GM19043 (cell line): ENCODE measurements at regions not wholly inside any gene's neighbourhood (a gene's known extent, or its start where the extent isn't known, plus 50 kb on each side); places are given as distances from the start of the nearest gene placed in this dataset.
"Not testable (repeated sequence)": the region's sequence is repeated elsewhere in the genome, so short reads cannot be mapped to it uniquely, and the experiment has no call there.

ENCODE experiments used
- ATAC-seq: cut with Tn5 transposase; IDR thresholded peaks from one replicate; pipeline ENCODE4 v1.9.1; 2021; ENCODE audit warnings: low read depth; ENCODE audit not compliant: unreplicated experiment

DNA sequence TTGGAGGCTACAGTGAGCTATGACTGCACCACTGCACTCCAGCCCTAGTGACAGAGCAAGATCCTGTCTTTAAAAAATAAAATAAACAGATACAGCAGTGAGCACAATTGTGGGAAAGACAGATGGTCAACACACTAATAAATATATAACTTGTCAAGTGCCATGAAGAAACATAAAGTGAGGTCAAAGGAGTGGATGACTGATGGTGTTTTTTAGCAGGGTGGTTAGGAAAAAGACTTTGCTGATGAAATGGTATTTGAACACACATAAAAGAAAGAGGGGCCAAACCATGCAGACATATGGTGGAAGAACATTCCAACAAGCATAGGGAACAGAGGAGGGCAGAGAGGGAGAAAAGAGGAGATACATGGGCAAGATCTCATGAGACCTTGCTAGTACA lies 392.7 kb upstream of the AUTS2 start:
- no peak for ATAC-seq

GRCh38 chr7:69208276-69208675 lies 390.0 kb upstream of the AUTS2 start:
- no peak for ATAC-seq

DNA sequence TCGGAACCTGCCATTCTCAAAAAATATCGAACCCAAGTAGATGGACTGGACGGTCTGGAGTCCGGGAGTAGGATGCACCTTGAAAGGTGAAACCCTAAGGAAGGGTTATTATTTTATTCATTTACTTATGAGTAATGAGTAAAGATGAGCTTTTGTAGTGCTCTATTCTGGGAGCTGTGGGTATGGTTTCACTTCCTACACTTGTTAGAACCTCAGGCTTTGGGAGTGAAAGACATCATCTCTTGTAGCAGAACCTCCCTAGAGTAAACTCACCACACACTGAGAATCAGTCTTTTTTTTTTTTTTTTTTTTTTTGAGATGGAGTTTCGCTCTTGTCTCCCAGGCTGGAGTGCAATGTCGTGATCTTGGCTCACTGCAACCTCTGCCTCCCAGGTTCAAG lies 389.4 kb upstream of the AUTS2 start:
- ATAC-seq, result no peak

DNA sequence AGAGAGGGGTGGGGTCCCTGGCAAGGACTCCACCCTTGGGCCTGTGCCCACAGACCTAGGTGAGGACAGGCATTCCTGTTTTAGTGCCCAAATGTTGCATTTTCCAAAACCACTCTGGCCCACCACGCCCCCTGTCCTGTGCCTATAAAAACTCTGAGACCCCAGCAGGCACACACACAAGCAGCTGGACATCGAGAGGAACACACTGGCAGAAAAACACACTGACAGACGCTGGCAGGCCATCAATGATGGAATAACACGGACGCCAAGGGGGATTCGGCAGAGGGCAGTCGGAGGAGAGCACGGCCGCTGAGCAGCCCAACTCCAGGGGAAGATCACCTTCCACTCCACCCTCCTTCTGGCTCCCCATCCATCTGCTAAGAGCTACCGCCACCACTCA lies 386.9 kb upstream of the AUTS2 start:
- no peak for ATAC-seq

- ATAC-seq, result no peak
These were observed 386.5 kb upstream of the AUTS2 start for GRCh38 chr7:69211739-69212138.

DNA sequence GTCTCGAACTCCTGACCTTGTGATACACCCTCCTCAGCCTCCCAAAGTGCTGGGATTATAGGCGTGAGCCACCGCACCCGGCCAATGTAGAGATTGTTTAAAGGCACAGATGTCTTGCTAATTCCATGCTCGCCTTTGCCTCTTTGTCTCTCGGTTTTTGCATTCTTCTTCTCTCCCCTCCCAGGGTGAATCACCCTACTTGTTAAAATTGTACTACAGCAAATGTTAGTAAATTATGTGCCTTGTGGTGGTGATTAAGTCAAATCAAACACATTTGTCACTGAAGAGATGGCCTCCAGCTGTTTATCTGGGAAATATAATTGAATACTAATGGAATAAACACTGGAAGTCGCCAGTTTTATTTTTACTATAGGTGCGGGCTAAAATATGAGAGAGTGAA lies 384.4 kb upstream of the AUTS2 start:
- no peak for ATAC-seq

DNA sequence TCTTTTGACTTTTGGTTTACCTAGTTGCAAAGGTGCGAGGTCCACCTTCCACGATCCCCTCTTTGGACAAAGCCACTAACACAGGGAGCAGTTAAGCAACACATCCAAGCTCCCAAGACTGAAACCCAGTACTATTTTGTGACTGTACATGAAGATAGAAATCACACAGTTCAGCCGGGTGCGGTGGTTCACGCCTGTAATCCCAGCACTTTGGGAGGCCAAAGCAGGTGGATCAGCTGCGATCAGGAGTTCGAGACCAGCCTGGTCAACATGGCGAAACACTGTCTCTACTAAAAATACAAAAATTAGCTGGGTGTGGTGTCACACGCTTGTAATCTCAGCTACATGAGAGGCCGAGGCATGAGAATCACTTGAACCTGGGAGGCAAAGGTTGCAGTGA lies 382.8 kb upstream of the AUTS2 start:
- ATAC-seq, result not testable (repeated sequence)

- ATAC-seq, result no peak
These were observed 380.5 kb upstream of the AUTS2 start for GRCh38 chr7:69217516-69218350.

DNA sequence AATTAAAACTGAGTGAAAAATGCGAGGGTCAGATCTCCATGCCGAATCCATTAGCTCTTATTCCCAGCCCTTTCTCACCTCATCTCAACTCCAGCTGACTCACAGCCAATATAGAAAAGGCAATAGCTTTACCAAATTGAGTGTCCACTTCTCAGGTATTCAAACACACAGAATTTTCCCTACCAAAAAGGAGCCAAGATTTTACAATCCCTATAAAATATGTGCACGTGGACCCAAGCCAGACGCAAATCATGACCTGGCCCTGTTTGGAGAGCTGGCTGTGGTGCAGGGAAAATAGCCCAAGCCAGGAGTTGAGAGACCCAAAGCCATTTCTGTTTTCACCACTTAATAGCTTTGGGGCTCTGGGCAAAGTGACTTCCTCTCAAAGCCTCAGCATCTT lies 379.7 kb upstream of the AUTS2 start:
- ATAC-seq, result no peak

DNA sequence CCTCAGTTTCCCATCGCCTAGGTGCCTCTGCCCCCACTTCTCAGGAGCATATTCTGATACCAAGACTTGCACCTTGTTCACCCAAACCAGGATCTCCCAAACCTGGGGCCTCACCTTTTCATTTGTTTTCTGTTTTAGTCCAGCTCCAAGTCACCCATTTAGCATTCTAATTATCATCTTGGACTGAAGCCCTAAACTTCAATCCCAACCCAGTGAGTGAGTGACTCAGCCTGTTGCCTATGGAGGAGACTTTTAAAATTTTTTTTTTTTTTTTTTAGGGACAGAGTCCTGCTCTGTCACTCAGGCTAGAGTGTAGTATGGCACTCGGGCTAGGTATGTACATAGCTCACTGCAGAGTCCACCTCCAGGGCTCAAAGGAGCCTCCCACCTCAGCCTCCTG lies 378.9 kb upstream of the AUTS2 start:
- no peak for ATAC-seq

GRCh38 chr7:69225259-69225943 lies 372.9 kb upstream of the AUTS2 start:
- ATAC-seq, result no peak

DNA sequence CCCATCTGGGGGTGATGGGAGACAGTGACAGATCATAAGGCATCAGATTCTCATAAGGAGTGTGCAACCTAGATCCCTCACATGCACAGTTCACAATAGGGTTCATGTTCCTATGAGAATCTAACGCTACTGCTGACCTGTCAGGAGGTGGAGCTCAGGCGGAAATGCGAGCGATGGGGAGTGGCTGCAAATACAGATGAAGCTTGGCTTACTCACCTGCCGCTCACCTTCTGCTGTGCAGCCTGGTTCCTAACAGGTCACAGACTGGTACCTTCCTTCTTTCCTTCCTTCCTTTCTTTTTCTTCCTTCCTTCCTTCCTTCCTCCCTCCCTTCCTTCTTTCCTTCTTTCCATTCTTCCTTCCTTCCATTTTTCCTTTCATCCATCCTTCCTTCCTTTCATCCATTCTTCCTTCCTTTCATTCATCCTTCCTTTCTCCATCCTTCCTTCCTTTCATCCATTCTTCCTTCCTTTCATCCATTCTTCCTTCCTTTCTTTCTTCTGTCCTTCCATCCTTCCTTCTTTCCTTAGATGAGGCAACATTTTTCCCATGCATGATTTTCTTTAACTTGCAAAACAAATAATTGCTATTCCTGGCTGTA lies 370.0 kb upstream of the AUTS2 start:
- no peak for ATAC-seq

- ATAC-seq, result no peak
These were observed 365.6 kb upstream of the AUTS2 start for GRCh38 chr7:69232445-69233376.

DNA sequence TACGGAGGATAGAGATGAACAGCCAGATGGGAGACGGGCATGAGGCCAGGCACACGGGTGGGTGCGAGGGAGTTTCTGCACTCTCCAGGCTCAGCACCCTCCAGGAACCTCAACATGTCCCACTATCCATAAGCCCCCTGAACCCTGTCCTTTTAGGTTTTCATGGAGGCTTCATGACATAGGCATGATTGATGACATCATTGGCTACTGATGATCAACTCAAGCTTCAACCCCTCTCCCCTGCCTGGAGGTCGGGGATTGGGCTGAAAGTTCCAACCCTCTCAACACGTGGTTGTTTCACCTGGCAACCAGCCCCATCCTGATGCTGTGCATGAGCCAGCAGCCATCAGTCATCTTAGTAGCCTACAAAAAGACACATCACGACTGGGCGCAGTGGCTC lies 360.7 kb upstream of the AUTS2 start:
- ATAC-seq, result no peak

DNA sequence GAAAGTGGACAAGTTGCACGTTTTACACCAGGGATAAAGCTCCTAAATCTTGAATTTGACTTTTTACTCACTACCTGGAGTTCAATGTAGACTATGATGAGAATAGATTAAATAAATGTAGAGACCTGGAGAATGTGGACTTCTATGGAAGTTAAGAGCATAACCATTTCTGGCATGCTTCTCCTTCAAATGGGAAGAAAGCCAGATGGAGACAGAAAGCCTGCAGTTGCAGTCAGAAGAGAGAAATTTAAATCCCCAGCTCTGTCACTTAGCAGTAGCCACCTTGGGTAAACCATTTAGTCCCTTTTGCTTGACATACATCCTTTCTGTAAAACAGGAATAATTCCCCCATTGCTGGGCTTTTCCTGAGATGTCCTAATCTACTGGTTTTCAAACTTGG lies 355.3 kb upstream of the AUTS2 start:
- no peak for ATAC-seq

GRCh38 chr7:69244701-69245100 lies 353.6 kb upstream of the AUTS2 start:
- ATAC-seq, result no peak

DNA sequence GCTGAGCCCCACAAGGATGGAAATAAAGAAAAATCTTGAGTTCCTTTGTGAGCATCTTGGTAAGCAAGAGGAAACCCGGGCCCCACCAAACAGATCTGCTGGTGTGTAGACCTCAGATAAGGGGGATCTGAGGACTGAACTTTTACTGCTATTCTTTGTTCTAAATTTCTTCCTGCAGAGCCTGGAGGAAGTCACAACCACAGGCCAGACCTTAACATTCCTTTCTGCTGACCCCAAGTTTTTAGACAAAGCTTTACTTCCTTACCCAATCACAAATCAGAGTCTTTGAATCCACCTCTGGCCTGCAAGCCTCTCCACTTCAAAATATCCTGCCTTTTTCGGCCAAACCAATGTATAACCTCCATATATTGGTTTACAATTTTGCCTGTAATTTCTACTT lies 352.6 kb upstream of the AUTS2 start:
- no peak for ATAC-seq

DNA sequence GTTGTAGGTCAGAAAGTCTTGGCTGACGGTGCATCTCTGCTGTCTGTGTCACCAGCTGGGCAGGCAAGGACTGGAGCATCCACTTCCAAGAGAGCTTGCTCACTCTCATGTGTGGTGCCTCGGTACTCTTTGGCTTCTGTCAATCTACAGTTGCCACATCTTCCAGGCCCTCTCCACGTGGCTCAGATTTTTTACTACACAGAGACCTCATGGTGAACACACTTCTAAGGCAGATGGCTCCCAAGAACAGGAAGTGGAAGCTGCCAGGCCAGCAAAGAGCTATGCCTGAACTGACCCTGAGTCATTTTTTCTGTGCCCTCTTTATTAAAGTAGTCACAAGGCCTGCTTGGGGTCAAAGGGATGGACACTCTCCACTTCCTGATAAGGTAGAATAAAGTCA lies 351.5 kb upstream of the AUTS2 start:
- ATAC-seq, result no peak

DNA sequence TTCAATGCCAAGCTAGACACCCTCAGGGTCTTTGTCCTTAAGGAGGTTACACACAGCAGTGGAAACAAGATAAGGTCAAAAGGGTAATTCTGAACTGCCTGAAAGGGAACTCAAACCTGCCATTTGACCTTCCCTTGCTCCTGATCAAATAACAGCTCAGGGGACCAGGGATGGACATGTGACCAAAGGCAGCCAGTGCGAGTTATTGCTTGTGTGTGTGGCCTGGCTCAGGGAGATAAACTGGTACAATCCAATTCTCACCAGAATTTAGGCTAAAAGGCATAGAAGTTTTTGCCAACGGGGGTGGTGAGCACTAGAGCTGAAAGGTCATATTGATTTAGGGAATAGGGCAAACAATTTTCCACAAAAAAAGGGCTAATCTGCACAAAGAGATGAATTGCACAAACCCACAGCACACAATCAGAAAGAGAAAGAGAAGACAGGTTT lies 349.9 kb upstream of the AUTS2 start:
- ATAC-seq, result not testable (repeated sequence)

- no peak for ATAC-seq
These were observed 347.3 kb upstream of the AUTS2 start for GRCh38 chr7:69250958-69251357.

DNA sequence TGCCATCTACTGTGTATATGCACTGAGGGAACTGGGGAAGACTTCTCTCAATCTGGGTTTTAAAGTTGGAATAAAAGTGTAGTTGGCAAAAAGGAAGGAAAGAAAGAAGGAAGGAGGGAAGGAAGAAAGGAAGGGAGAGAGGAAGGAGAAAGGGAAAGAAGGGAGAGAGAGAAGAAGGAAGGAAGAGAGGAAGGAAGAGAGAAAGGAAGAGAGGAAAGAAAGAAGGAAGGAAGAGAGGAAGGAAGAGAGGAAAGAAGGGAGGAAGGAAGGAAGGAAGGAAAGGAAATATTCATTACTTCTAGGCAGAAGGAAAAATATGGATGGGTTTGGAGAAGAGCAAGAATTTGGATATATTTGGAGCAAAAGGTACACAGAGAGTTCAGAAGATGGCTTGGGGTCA lies 343.6 kb upstream of the AUTS2 start:
- ATAC-seq, result no peak
